ENCODE measurements at regions not wholly inside any gene's neighbourhood (a gene's known extent, or its start where the extent isn't known, plus 50 kb on each side); places are given as distances from the start of the nearest gene placed in this dataset.

GRCh38 chr7:138292951-138293350, 167.1 kb upstream of the TRIM24 start:
- no peaks in the 10 kb centered on the region for H3K27me3 ChIP-seq (replicated peaks; ENCODE audit: control insufficient read depth, insufficient read depth, low read length)
- H3K9ac ChIP-seq (ENCODE audit: low read length) = no peak overlapping the region
- H3K36me3 ChIP-seq (ENCODE audit: control insufficient read depth, insufficient read depth, low read length, severe bottlenecking) = no peaks in the 10 kb centered on the region
- no peak overlapping the region for H3K4me3 ChIP-seq (ENCODE audit: low read length)
- H3K9me3 ChIP-seq (ENCODE audit: control insufficient read depth, low read length) = peaks cover 12% of the 10 kb centered on the region
- no peaks in the 10 kb centered on the region for H3K4me1 ChIP-seq (ENCODE audit: control insufficient read depth, insufficient read depth, low read length)
- DNase-seq (ENCODE audit: low read depth) = no peak

DNA sequence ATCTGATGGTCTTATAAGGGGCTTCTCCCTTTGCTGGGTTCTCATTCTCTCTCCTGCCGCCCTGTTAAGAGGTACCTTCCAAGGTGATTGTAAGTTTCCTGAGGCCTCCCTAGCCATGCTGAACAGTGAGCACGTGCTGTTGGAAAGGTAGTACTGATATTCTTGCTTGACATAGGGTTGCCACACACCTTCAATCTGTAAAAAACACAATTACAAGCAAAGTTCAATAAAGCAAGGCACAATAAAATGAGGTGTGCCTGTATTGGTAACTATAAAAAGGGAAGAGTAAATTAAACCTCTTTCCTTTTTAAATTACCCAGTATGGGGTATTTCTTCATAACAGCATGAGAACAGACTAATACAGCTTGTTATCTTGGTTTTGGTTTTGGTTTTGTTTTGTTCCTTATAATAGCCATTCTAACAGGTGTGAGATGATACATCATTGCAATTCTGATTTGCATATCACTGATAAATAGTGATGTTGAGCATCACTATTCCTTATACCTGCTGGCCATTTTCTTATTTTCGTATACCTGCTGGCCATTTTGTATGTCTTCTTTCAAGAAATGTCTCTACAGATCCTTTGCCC, 164.9 kb upstream of the TRIM24 start:
- Histone ChIP-seq H3K9me3 (ENCODE audit: control insufficient read depth, low read length) (no peaks in the 10 kb centered on the region), H3K9ac (ENCODE audit: low read length) (no peak overlapping the region), H3K4me1 (ENCODE audit: control insufficient read depth, insufficient read depth, low read length) (no peaks in the 10 kb centered on the region), H3K4me3 (ENCODE audit: low read length) (no peak overlapping the region), H3K36me3 (ENCODE audit: control insufficient read depth, insufficient read depth, low read length, severe bottlenecking) (no peaks in the 10 kb centered on the region), H3K27me3 (replicated peaks; ENCODE audit: control insufficient read depth, insufficient read depth, low read length) (no peaks in the 10 kb centered on the region)
- DNase-seq (ENCODE audit: low read depth) = no peak

GRCh38 chr7:138297526-138297925, 162.5 kb upstream of the TRIM24 start:
- Histone ChIP-seq H3K36me3 (ENCODE audit: control insufficient read depth, insufficient read depth, low read length, severe bottlenecking) (no peaks in the 10 kb centered on the region), H3K4me3 (ENCODE audit: low read length) (no peak overlapping the region), H3K9me3 (ENCODE audit: control insufficient read depth, low read length) (no peaks in the 10 kb centered on the region), H3K27me3 (replicated peaks; ENCODE audit: control insufficient read depth, insufficient read depth, low read length) (no peaks in the 10 kb centered on the region), H3K9ac (ENCODE audit: low read length) (no peak overlapping the region), H3K4me1 (ENCODE audit: control insufficient read depth, insufficient read depth, low read length) (no peaks in the 10 kb centered on the region)
- no peak for DNase-seq (ENCODE audit: low read depth)

DNA sequence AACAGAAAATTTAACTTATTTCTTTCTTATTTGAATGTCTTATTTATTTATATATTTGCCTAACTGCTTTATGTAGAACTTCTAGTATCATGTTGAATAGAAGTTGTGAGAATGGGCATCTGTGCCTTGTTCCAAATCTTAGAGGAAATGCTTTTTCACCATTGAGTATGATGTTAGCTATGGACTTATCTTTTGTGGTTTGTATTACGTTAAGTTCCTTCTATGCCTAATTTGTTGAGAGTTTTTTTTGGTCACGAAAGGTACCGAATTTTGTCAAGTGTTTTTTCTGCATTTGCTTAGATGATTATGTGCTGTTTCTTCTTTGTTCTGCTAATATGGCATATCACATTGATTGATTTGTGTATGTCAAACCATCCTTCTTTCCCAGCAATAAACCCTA, 161.0 kb upstream of the TRIM24 start:
- H3K9ac ChIP-seq (ENCODE audit: low read length) = no peak overlapping the region
- no peaks in the 10 kb centered on the region for H3K36me3 ChIP-seq (ENCODE audit: control insufficient read depth, insufficient read depth, low read length, severe bottlenecking)
- DNase-seq (ENCODE audit: low read depth) = no peak
- H3K9me3 ChIP-seq (ENCODE audit: control insufficient read depth, low read length) = peaks cover 3% of the 10 kb centered on the region
- no peak overlapping the region for H3K4me3 ChIP-seq (ENCODE audit: low read length)
- H3K27me3 ChIP-seq (replicated peaks; ENCODE audit: control insufficient read depth, insufficient read depth, low read length) = no peaks in the 10 kb centered on the region
- no peaks in the 10 kb centered on the region for H3K4me1 ChIP-seq (ENCODE audit: control insufficient read depth, insufficient read depth, low read length)

- Histone ChIP-seq H3K9ac (ENCODE audit: low read length) (no peak overlapping the region), H3K4me3 (ENCODE audit: low read length) (no peak overlapping the region), H3K36me3 (ENCODE audit: control insufficient read depth, insufficient read depth, low read length, severe bottlenecking) (no peaks in the 10 kb centered on the region), H3K4me1 (ENCODE audit: control insufficient read depth, insufficient read depth, low read length) (no peaks in the 10 kb centered on the region), H3K9me3 (ENCODE audit: control insufficient read depth, low read length) (peaks cover 3% of the 10 kb centered on the region), H3K27me3 (replicated peaks; ENCODE audit: control insufficient read depth, insufficient read depth, low read length) (no peaks in the 10 kb centered on the region)
- DNase-seq (ENCODE audit: low read depth) = no peak
Observed at GRCh38 chr7:138303230-138304070, 156.6 kb upstream of the TRIM24 start.

GRCh38 chr7:138304071-138304320, 156.1 kb upstream of the TRIM24 start:
- Histone ChIP-seq H3K4me3 (ENCODE audit: low read length) (no peak overlapping the region), H3K27me3 (replicated peaks; ENCODE audit: control insufficient read depth, insufficient read depth, low read length) (no peaks in the 10 kb centered on the region), H3K9ac (ENCODE audit: low read length) (no peak overlapping the region), H3K9me3 (ENCODE audit: control insufficient read depth, low read length) (peaks cover 3% of the 10 kb centered on the region), H3K36me3 (ENCODE audit: control insufficient read depth, insufficient read depth, low read length, severe bottlenecking) (no peaks in the 10 kb centered on the region), H3K4me1 (ENCODE audit: control insufficient read depth, insufficient read depth, low read length) (no peaks in the 10 kb centered on the region)
- DNase-seq (ENCODE audit: low read depth) = no peak

DNA sequence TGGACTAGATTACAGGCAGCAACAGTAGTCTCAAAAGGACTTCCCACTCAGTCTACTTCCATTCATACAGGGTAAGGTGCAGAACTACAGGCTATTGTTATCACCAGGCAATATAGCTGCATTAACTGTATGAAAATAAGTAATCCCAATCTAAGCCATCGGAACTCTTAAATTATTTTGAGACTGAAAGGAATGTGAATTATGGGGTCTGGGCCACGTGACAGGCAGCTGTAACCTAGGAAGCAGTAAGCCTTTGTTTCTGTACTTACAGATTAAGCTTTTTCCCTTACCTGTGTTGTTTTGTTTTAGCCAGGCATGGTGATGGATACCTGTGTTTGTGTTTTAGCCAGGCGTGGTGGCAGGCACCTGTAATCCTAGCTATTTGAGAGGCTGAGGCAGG, 152.4 kb upstream of the TRIM24 start:
- Histone ChIP-seq H3K9me3 (ENCODE audit: control insufficient read depth, low read length) (peaks cover 3% of the 10 kb centered on the region), H3K36me3 (ENCODE audit: control insufficient read depth, insufficient read depth, low read length, severe bottlenecking) (no peaks in the 10 kb centered on the region), H3K4me1 (ENCODE audit: control insufficient read depth, insufficient read depth, low read length) (no peaks in the 10 kb centered on the region), H3K27me3 (replicated peaks; ENCODE audit: control insufficient read depth, insufficient read depth, low read length) (no peaks in the 10 kb centered on the region), H3K9ac (ENCODE audit: low read length) (no peak overlapping the region), H3K4me3 (ENCODE audit: low read length) (no peak overlapping the region)
- no peak for DNase-seq (ENCODE audit: low read depth)

DNA sequence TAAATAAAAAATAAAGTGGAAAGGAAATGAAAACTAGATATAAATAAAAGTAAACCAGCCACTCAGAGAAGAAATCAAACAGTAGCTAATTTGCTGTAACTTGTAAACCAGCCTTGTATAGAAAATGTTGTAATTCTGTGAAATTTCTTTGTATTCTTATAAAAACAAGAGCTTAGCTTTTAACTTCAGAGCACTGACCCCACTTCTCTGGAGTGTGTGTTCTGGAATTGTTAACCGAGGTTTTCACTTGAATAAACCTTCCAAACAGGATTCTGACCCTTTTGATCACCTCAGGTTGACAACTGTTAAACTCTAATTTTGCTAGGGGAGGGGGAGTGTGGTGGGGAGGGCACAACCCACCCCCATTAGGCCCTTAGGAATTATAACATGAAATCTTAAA, 151.9 kb upstream of the TRIM24 start:
- no peaks in the 10 kb centered on the region for H3K36me3 ChIP-seq (ENCODE audit: control insufficient read depth, insufficient read depth, low read length, severe bottlenecking)
- DNase-seq (ENCODE audit: low read depth) = no peak
- H3K9me3 ChIP-seq (ENCODE audit: control insufficient read depth, low read length) = peaks cover 3% of the 10 kb centered on the region
- H3K4me1 ChIP-seq (ENCODE audit: control insufficient read depth, insufficient read depth, low read length) = no peaks in the 10 kb centered on the region
- H3K27me3 ChIP-seq (replicated peaks; ENCODE audit: control insufficient read depth, insufficient read depth, low read length) = no peaks in the 10 kb centered on the region
- no peak overlapping the region for H3K9ac ChIP-seq (ENCODE audit: low read length)
- H3K4me3 ChIP-seq (ENCODE audit: low read length) = no peak overlapping the region

GRCh38 chr7:138309186-138309585, 150.9 kb upstream of the TRIM24 start:
- H3K9ac ChIP-seq (ENCODE audit: low read length) = no peak overlapping the region
- no peaks in the 10 kb centered on the region for H3K9me3 ChIP-seq (ENCODE audit: control insufficient read depth, low read length)
- no peak for DNase-seq (ENCODE audit: low read depth)
- H3K4me3 ChIP-seq (ENCODE audit: low read length) = no peak overlapping the region
- H3K27me3 ChIP-seq (replicated peaks; ENCODE audit: control insufficient read depth, insufficient read depth, low read length) = no peaks in the 10 kb centered on the region
- H3K36me3 ChIP-seq (ENCODE audit: control insufficient read depth, insufficient read depth, low read length, severe bottlenecking) = no peaks in the 10 kb centered on the region
- H3K4me1 ChIP-seq (ENCODE audit: control insufficient read depth, insufficient read depth, low read length) = no peaks in the 10 kb centered on the region

DNA sequence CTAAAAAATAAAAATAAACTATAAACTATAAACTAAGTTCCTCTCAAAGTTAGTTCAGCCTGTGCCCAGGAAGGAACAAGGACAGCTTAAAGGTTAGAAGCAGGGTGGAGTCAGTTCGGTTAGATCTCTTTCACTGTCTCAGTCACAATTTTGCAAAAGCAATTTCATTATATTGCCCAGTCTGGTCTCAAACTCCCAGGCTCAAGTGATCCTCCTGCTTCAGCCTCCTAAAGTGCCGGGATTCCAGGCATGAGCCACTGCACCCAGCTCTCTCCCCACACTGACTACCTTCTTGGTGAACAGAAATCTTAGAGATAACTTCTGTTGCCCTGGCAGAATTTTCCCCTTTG, 146.3 kb upstream of the TRIM24 start:
- no peaks in the 10 kb centered on the region for H3K27me3 ChIP-seq (replicated peaks; ENCODE audit: control insufficient read depth, insufficient read depth, low read length)
- H3K4me3 ChIP-seq (ENCODE audit: low read length) = no peak overlapping the region
- H3K9me3 ChIP-seq (ENCODE audit: control insufficient read depth, low read length) = peaks cover 4% of the 10 kb centered on the region
- DNase-seq (ENCODE audit: low read depth) = no peak
- no peaks in the 10 kb centered on the region for H3K4me1 ChIP-seq (ENCODE audit: control insufficient read depth, insufficient read depth, low read length)
- H3K9ac ChIP-seq (ENCODE audit: low read length) = no peak overlapping the region
- no peaks in the 10 kb centered on the region for H3K36me3 ChIP-seq (ENCODE audit: control insufficient read depth, insufficient read depth, low read length, severe bottlenecking)

DNA sequence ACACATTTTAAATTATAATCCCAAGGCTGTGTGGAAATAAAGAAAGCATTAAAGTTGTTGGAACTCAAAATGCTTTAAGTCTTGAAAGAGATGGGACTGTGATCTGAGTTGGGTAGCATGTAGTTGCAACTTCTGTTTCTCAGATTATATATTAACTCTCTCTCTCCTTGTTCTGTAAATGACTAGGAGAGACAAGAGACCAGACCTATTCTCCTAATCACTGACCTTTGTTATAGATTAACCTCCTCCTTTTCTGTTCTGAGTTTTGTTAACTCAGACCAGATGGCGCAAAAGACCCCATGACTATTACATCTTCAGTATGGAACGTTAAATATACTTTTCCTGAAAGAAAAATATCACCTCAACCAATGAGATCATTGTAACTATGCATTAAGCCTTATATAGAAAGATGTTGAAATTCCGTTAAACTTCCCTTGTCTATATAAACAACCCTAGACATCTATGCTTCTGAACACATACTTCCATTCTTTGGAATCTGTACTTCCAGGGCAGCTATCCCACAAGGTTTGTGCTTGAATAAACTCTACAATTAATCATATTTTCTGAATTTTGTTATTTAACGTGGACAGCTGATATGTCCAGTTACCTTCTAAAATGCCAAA, 143.5 kb upstream of the TRIM24 start:
- Histone ChIP-seq H3K36me3 (ENCODE audit: control insufficient read depth, insufficient read depth, low read length, severe bottlenecking) (no peaks in the 10 kb centered on the region), H3K4me3 (ENCODE audit: low read length) (no peak overlapping the region), H3K9me3 (ENCODE audit: control insufficient read depth, low read length) (peaks cover 4% of the 10 kb centered on the region), H3K27me3 (replicated peaks; ENCODE audit: control insufficient read depth, insufficient read depth, low read length) (no peaks in the 10 kb centered on the region), H3K9ac (ENCODE audit: low read length) (no peak overlapping the region), H3K4me1 (ENCODE audit: control insufficient read depth, insufficient read depth, low read length) (no peaks in the 10 kb centered on the region)
- DNase-seq (ENCODE audit: low read depth) = no peak
